ENCODE measurements at regions not wholly inside any gene's neighbourhood (a gene's known extent, or its start where the extent isn't known, plus 50 kb on each side); places are given as distances from the start of the nearest gene placed in this dataset.

- Histone ChIP-seq H3K9ac (ENCODE audit: low read depth in 1 of 2, low read length in 2 of 2) (no peak overlapping the region), H3K4me1 (ENCODE audit: control insufficient read depth in 1 of 2, insufficient read depth in 2 of 2, low read length in 2 of 2) (no peaks in the 10 kb centered on the region), H3K9me3 (ENCODE audit: control insufficient read depth in 1 of 2, low read length in 2 of 2) (no peaks in the 10 kb centered on the region), H3K4me3 (ENCODE audit: low read depth in 1 of 2, low read length in 2 of 2) (no peak overlapping the region), H3K27me3 (ENCODE audit: control insufficient read depth in 1 of 2, insufficient read depth in 2 of 2, low read length in 2 of 2) (no peaks in the 10 kb centered on the region), H3K36me3 (ENCODE audit: control insufficient read depth in 1 of 2, insufficient read depth in 2 of 2, low read length in 2 of 2) (no peaks in the 10 kb centered on the region), H3K27ac (ENCODE audit: low read depth, low read length) (no peak overlapping the region)
Measured at GRCh38 chr9:84207491-84207951, 133.0 kb downstream of the SLC28A3 start.

GRCh38 chr9:84212246-84212645 is 128.3 kb downstream of the SLC28A3 start:
- Histone ChIP-seq H3K4me1 (ENCODE audit: control insufficient read depth in 1 of 2, insufficient read depth in 2 of 2, low read length in 2 of 2) (no peaks in the 10 kb centered on the region), H3K27me3 (ENCODE audit: control insufficient read depth in 1 of 2, insufficient read depth in 2 of 2, low read length in 2 of 2) (no peaks in the 10 kb centered on the region), H3K27ac (ENCODE audit: low read depth, low read length) (no peak overlapping the region), H3K9ac (ENCODE audit: low read depth in 1 of 2, low read length in 2 of 2) (no peak overlapping the region), H3K9me3 (ENCODE audit: control insufficient read depth in 1 of 2, low read length in 2 of 2) (no peaks in the 10 kb centered on the region), H3K4me3 (ENCODE audit: low read depth in 1 of 2, low read length in 2 of 2) (no peak overlapping the region), H3K36me3 (ENCODE audit: control insufficient read depth in 1 of 2, insufficient read depth in 2 of 2, low read length in 2 of 2) (no peaks in the 10 kb centered on the region)

GRCh38 chr9:84212982-84213381 is 127.6 kb downstream of the SLC28A3 start:
- Histone ChIP-seq H3K27me3 (ENCODE audit: control insufficient read depth in 1 of 2, insufficient read depth in 2 of 2, low read length in 2 of 2) (no peaks in the 10 kb centered on the region), H3K9me3 (ENCODE audit: control insufficient read depth in 1 of 2, low read length in 2 of 2) (no peaks in the 10 kb centered on the region)

GRCh38 chr9:84216151-84216550 is 124.4 kb downstream of the SLC28A3 start:
- Histone ChIP-seq H3K27ac (ENCODE audit: low read depth, low read length) (no peak overlapping the region), H3K4me1 (ENCODE audit: control insufficient read depth in 1 of 2, insufficient read depth in 2 of 2, low read length in 2 of 2) (no peaks in the 10 kb centered on the region), H3K27me3 (ENCODE audit: control insufficient read depth in 1 of 2, insufficient read depth in 2 of 2, low read length in 2 of 2) (no peaks in the 10 kb centered on the region), H3K9ac (ENCODE audit: low read depth in 1 of 2, low read length in 2 of 2) (no peak overlapping the region), H3K4me3 (ENCODE audit: low read depth in 1 of 2, low read length in 2 of 2) (no peak overlapping the region), H3K36me3 (ENCODE audit: control insufficient read depth in 1 of 2, insufficient read depth in 2 of 2, low read length in 2 of 2) (no peaks in the 10 kb centered on the region), H3K9me3 (ENCODE audit: control insufficient read depth in 1 of 2, low read length in 2 of 2) (no peaks in the 10 kb centered on the region)

More at GRCh38 chr9:84212982-84213381, 127.6 kb downstream of the SLC28A3 start:
- Histone ChIP-seq H3K27ac (ENCODE audit: low read depth, low read length) (no peak overlapping the region), H3K9ac (ENCODE audit: low read depth in 1 of 2, low read length in 2 of 2) (no peak overlapping the region), H3K4me1 (ENCODE audit: control insufficient read depth in 1 of 2, insufficient read depth in 2 of 2, low read length in 2 of 2) (no peaks in the 10 kb centered on the region), H3K36me3 (ENCODE audit: control insufficient read depth in 1 of 2, insufficient read depth in 2 of 2, low read length in 2 of 2) (no peaks in the 10 kb centered on the region), H3K4me3 (ENCODE audit: low read depth in 1 of 2, low read length in 2 of 2) (no peak overlapping the region)

GRCh38 chr9:84218322-84218721 is 122.2 kb downstream of the SLC28A3 start:
- Histone ChIP-seq H3K36me3 (ENCODE audit: control insufficient read depth in 1 of 2, insufficient read depth in 2 of 2, low read length in 2 of 2) (no peaks in the 10 kb centered on the region), H3K27me3 (ENCODE audit: control insufficient read depth in 1 of 2, insufficient read depth in 2 of 2, low read length in 2 of 2) (no peaks in the 10 kb centered on the region), H3K9me3 (ENCODE audit: control insufficient read depth in 1 of 2, low read length in 2 of 2) (peaks cover 0 to 2% of the 10 kb centered on the region in 2 donors), H3K4me3 (ENCODE audit: low read depth in 1 of 2, low read length in 2 of 2) (no peak overlapping the region), H3K9ac (ENCODE audit: low read depth in 1 of 2, low read length in 2 of 2) (no peak overlapping the region), H3K4me1 (ENCODE audit: control insufficient read depth in 1 of 2, insufficient read depth in 2 of 2, low read length in 2 of 2) (no peaks in the 10 kb centered on the region), H3K27ac (ENCODE audit: low read depth, low read length) (no peak overlapping the region)

GRCh38 chr9:84224246-84224645 is 116.3 kb downstream of the SLC28A3 start:
- Histone ChIP-seq H3K9ac (ENCODE audit: low read depth in 1 of 2, low read length in 2 of 2) (no peak overlapping the region), H3K4me3 (ENCODE audit: low read depth in 1 of 2, low read length in 2 of 2) (no peak overlapping the region), H3K4me1 (ENCODE audit: control insufficient read depth in 1 of 2, insufficient read depth in 2 of 2, low read length in 2 of 2) (no peaks in the 10 kb centered on the region), H3K9me3 (ENCODE audit: control insufficient read depth in 1 of 2, low read length in 2 of 2) (peaks cover 0 to 2% of the 10 kb centered on the region in 2 donors), H3K27me3 (ENCODE audit: control insufficient read depth in 1 of 2, insufficient read depth in 2 of 2, low read length in 2 of 2) (no peaks in the 10 kb centered on the region), H3K27ac (ENCODE audit: low read depth, low read length) (no peak overlapping the region), H3K36me3 (ENCODE audit: control insufficient read depth in 1 of 2, insufficient read depth in 2 of 2, low read length in 2 of 2) (no peaks in the 10 kb centered on the region)
